ENCODE measurements at regions not wholly inside any gene's neighbourhood (a gene's known extent, or its start where the extent isn't known, plus 50 kb on each side); places are given as distances from the start of the nearest gene placed in this dataset.
"Not testable (repeated sequence)": the region's sequence is repeated elsewhere in the genome, so short reads cannot be mapped to it uniquely, and the experiment has no call there.

DNA sequence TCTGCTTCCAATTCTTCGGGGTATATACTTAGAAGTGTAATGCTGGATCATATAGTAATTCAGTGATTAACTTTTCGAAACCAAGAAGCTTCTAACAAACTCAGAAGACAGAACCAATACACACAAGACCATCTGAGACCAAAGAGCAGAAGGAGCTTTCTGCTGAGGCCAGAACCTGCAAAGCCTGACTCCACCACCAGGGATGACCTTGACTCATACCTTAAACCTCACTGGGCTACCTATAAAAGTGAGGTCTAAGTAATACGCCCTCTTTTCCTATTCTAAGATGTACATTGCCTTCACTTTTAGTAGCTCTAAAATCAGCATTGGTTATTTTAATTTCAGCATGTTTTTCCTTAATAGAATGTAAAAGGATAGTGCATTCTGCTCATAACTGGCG is 84.8 kb downstream of the FOXF2 start:
- H3K27ac ChIP-seq (ENCODE audit: low read length), result no peak overlapping the region
- TF ChIP-seq EZH2 (IDR thresholded peaks at IDR 0.05; ENCODE audit: borderline replicate concordance, low read depth, low read length, severe bottlenecking), result no peak
- TF ChIP-seq, protein P1, sequence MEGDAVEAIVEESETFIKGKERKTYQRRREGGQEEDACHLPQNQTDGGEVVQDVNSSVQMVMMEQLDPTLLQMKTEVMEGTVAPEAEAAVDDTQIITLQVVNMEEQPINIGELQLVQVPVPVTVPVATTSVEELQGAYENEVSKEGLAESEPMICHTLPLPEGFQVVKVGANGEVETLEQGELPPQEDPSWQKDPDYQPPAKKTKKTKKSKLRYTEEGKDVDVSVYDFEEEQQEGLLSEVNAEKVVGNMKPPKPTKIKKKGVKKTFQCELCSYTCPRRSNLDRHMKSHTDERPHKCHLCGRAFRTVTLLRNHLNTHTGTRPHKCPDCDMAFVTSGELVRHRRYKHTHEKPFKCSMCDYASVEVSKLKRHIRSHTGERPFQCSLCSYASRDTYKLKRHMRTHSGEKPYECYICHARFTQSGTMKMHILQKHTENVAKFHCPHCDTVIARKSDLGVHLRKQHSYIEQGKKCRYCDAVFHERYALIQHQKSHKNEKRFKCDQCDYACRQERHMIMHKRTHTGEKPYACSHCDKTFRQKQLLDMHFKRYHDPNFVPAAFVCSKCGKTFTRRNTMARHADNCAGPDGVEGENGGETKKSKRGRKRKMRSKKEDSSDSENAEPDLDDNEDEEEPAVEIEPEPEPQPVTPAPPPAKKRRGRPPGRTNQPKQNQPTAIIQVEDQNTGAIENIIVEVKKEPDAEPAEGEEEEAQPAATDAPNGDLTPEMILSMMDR (IDR thresholded peaks at IDR 0.05; ENCODE audit: borderline replicate concordance, extremely low read depth, low read length, poor library complexity, severe bottlenecking), result no peak
- no peak overlapping the region for H3K4me2 ChIP-seq (ENCODE audit: insufficient read depth, low read length)
- H3K79me2 ChIP-seq (ENCODE audit: insufficient read depth, low read length), result no peaks in the 10 kb centered on the region
- H4K20me1 ChIP-seq (ENCODE audit: insufficient read depth, low read length), result no peaks in the 10 kb centered on the region
- DNase-seq, result no peak
- H3K36me3 ChIP-seq (ENCODE audit: insufficient read depth, low read length), result no peaks in the 10 kb centered on the region
- H3K27me3 ChIP-seq (ENCODE audit: insufficient read depth, low read length, poor library complexity), result no peaks in the 10 kb centered on the region
- H3K9me3 ChIP-seq (ENCODE audit: insufficient read depth, low read length, severe bottlenecking), result no peaks in the 10 kb centered on the region
- no peaks in the 10 kb centered on the region for H3K4me1 ChIP-seq (ENCODE audit: insufficient read depth, low read length)
- H2AFZ ChIP-seq (ENCODE audit: low read depth, low read length), result no peak overlapping the region
- H3K9ac ChIP-seq (ENCODE audit: low read depth, low read length), result no peak overlapping the region
- no peak overlapping the region for H3K4me3 ChIP-seq (ENCODE audit: low read depth in 1 of 2, low read length in 2 of 2)
- ATAC-seq (ENCODE audit: insufficient read depth, low read depth), result no peak

DNA sequence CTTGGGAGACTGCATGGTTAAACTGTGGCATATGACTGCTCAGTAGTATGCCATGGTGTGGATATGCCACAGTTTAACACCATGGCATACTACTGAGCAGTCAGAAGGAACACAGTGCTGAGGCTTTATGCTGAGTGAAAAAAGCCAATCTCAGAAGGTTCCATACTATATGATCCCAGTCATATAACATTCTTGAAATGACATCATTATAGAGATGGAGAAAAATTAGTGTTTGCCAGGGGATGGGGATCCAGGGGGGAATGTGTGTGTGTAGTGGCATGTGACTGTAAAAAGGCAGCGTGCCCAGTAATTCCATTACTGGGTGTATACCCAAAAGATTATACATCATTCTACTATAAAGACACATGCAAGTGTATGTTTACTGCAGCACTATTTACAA is 85.8 kb downstream of the FOXF2 start:
- DNase-seq (no peak), ATAC-seq (ENCODE audit: insufficient read depth, low read depth) (no peak)
- H3K9me3 ChIP-seq (ENCODE audit: insufficient read depth, low read length, severe bottlenecking), result no peaks in the 10 kb centered on the region
- no peaks in the 10 kb centered on the region for H3K36me3 ChIP-seq (ENCODE audit: insufficient read depth, low read length)
- no peak overlapping the region for H3K9ac ChIP-seq (ENCODE audit: low read depth, low read length)
- TF ChIP-seq, protein P1 (IDR thresholded peaks at IDR 0.05; ENCODE audit: borderline replicate concordance, extremely low read depth, low read length, poor library complexity, severe bottlenecking), result no peak
- TF ChIP-seq EZH2 (IDR thresholded peaks at IDR 0.05; ENCODE audit: borderline replicate concordance, low read depth, low read length, severe bottlenecking), result no peak
- H3K4me3 ChIP-seq (ENCODE audit: low read depth in 1 of 2, low read length in 2 of 2), result no peak overlapping the region
- no peaks in the 10 kb centered on the region for H3K79me2 ChIP-seq (ENCODE audit: insufficient read depth, low read length)
- no peak overlapping the region for H3K4me2 ChIP-seq (ENCODE audit: insufficient read depth, low read length)
- H4K20me1 ChIP-seq (ENCODE audit: insufficient read depth, low read length), result no peaks in the 10 kb centered on the region
- no peaks in the 10 kb centered on the region for H3K27me3 ChIP-seq (ENCODE audit: insufficient read depth, low read length, poor library complexity)
- no peak overlapping the region for H3K27ac ChIP-seq (ENCODE audit: low read length)
- H2AFZ ChIP-seq (ENCODE audit: low read depth, low read length), result no peak overlapping the region
- no peaks in the 10 kb centered on the region for H3K4me1 ChIP-seq (ENCODE audit: insufficient read depth, low read length)

DNA sequence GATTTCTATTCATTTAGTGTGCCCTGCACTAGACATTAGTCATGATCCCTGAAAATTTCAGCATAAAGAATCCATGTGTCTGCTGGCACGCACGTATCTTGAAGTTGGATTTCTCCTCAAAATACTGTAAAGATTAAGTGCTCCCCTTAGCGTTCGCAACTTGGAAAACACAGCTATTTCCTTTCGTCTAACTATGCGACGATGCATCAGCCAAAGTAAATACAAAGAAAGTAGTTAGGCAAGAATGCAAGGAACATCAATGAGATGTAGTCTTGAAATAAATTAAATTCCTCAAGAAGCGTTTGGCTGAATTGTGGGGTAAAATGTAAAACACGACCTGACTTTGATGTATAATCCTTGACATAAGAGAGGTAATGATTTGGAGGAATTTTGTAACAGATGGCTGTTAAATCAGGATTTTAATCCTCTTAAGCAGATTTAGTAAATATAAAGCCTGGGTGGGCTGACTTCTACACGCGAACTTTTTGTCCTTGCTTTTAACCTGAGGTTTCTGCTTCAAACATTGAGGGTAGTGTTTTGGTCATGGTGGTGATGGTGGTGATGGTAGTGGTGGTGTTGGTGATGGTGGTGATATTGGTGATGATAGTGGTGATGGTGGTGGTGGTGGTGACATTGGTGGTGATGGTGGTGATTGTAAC is 88.2 kb downstream of the FOXF2 start:
- H3K4me1 ChIP-seq (ENCODE audit: insufficient read depth, low read length), result no peaks in the 10 kb centered on the region
- no peak overlapping the region for H3K4me2 ChIP-seq (ENCODE audit: insufficient read depth, low read length)
- no peak overlapping the region for H3K27ac ChIP-seq (ENCODE audit: low read length)
- H3K9me3 ChIP-seq (ENCODE audit: insufficient read depth, low read length, severe bottlenecking), result no peaks in the 10 kb centered on the region
- H3K27me3 ChIP-seq (ENCODE audit: insufficient read depth, low read length, poor library complexity), result no peaks in the 10 kb centered on the region
- H3K4me3 ChIP-seq (ENCODE audit: low read depth in 1 of 2, low read length in 2 of 2), result no peak overlapping the region
- DNase-seq, result no peak
- no peak overlapping the region for H2AFZ ChIP-seq (ENCODE audit: low read depth, low read length)
- no peak for ATAC-seq (ENCODE audit: insufficient read depth, low read depth)
- H4K20me1 ChIP-seq (ENCODE audit: insufficient read depth, low read length), result no peaks in the 10 kb centered on the region
- TF ChIP-seq, protein P1 (IDR thresholded peaks at IDR 0.05; ENCODE audit: borderline replicate concordance, extremely low read depth, low read length, poor library complexity, severe bottlenecking), result no peak
- TF ChIP-seq EZH2 (IDR thresholded peaks at IDR 0.05; ENCODE audit: borderline replicate concordance, low read depth, low read length, severe bottlenecking), result no peak
- no peaks in the 10 kb centered on the region for H3K36me3 ChIP-seq (ENCODE audit: insufficient read depth, low read length)
- no peaks in the 10 kb centered on the region for H3K79me2 ChIP-seq (ENCODE audit: insufficient read depth, low read length)
- no peak overlapping the region for H3K9ac ChIP-seq (ENCODE audit: low read depth, low read length)

- H3K79me2 ChIP-seq (ENCODE audit: insufficient read depth, low read length); H3K36me3 ChIP-seq (ENCODE audit: insufficient read depth, low read length); H3K9me3 ChIP-seq (ENCODE audit: insufficient read depth, low read length, severe bottlenecking); H3K27ac ChIP-seq (ENCODE audit: low read length); H3K4me1 ChIP-seq (ENCODE audit: insufficient read depth, low read length); H2AFZ ChIP-seq (ENCODE audit: low read depth, low read length); ATAC-seq (ENCODE audit: insufficient read depth, low read depth); H3K9ac ChIP-seq (ENCODE audit: low read depth, low read length); H4K20me1 ChIP-seq (ENCODE audit: insufficient read depth, low read length); DNase-seq; H3K27me3 ChIP-seq (ENCODE audit: insufficient read depth, low read length, poor library complexity); H3K4me2 ChIP-seq (ENCODE audit: insufficient read depth, low read length); H3K4me3 ChIP-seq (ENCODE audit: low read depth in 1 of 2, low read length in 2 of 2): not testable (repeated sequence)
Observed at GRCh38 chr6:1478163-1478826, 88.9 kb downstream of the FOXF2 start.

All from DND-41 (cell line).